PC-9 (cell line): ENCODE measurements at regions not wholly inside any gene's neighbourhood (a gene's known extent, or its start where the extent isn't known, plus 50 kb on each side); places are given as distances from the start of the nearest gene placed in this dataset.

Source experiments
- EZH2 ChIP-seq: fragments of 200-600 bp; sonication (generic); IDR thresholded peaks from 2 replicates; pipeline ENCODE4 v1.8.0; 2017; ENCODE audit warnings: antibody characterized with exemption, low read depth
- TF ChIP-seq, protein P1 (sequence below): fragments of 200-600 bp; sonication (generic); conservative IDR thresholded peaks from 2 replicates; pipeline ENCODE4 v1.6.1; 2017; ENCODE audit warnings: mixed run types, antibody characterized with exemption, mild to moderate bottlenecking, moderate library complexity

DNA sequence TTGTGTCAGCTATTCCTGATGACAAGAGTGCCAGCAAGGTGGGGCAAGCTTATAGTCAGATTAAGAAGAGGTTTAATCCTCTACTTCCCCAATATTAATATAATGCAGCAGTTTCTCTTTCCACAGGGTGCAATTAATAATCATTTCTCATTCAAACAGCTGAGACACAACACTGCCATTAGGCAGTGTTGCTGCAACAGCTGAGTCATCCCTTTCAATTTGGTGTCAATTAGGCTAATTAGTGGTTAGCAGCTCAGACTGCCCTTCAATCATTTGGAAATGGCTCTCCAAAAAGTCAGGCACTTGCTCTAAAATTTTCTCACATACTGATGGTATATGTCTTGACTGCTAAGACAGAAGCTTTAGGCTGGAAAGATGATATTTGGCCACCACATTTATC lies 265.7 kb upstream of the FAM241A start:
- TF ChIP-seq, protein P1, sequence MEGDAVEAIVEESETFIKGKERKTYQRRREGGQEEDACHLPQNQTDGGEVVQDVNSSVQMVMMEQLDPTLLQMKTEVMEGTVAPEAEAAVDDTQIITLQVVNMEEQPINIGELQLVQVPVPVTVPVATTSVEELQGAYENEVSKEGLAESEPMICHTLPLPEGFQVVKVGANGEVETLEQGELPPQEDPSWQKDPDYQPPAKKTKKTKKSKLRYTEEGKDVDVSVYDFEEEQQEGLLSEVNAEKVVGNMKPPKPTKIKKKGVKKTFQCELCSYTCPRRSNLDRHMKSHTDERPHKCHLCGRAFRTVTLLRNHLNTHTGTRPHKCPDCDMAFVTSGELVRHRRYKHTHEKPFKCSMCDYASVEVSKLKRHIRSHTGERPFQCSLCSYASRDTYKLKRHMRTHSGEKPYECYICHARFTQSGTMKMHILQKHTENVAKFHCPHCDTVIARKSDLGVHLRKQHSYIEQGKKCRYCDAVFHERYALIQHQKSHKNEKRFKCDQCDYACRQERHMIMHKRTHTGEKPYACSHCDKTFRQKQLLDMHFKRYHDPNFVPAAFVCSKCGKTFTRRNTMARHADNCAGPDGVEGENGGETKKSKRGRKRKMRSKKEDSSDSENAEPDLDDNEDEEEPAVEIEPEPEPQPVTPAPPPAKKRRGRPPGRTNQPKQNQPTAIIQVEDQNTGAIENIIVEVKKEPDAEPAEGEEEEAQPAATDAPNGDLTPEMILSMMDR, result no peak
- no peak for TF ChIP-seq EZH2
